ENCODE measurements at regions not wholly inside any gene's neighbourhood (a gene's known extent, or its start where the extent isn't known, plus 50 kb on each side); places are given as distances from the start of the nearest gene placed in this dataset.

- Histone ChIP-seq H3K27ac (no peak overlapping the region), H3K4me3 (no peak overlapping the region), H3K4me1 (no peaks in the 10 kb centered on the region), H3K27me3 (no peaks in the 10 kb centered on the region), H3K9me3 (no peaks in the 10 kb centered on the region), H3K36me3 (replicated peaks in 1 of 2; ENCODE audit: insufficient read depth in 1 of 2, low read depth in 2 of 2) (no peaks in the 10 kb centered on the region)
- no peak for ATAC-seq
- no peak for TF ChIP-seq POLR2A (IDR thresholded peaks at IDR 0.05)
- TF ChIP-seq, protein P1, sequence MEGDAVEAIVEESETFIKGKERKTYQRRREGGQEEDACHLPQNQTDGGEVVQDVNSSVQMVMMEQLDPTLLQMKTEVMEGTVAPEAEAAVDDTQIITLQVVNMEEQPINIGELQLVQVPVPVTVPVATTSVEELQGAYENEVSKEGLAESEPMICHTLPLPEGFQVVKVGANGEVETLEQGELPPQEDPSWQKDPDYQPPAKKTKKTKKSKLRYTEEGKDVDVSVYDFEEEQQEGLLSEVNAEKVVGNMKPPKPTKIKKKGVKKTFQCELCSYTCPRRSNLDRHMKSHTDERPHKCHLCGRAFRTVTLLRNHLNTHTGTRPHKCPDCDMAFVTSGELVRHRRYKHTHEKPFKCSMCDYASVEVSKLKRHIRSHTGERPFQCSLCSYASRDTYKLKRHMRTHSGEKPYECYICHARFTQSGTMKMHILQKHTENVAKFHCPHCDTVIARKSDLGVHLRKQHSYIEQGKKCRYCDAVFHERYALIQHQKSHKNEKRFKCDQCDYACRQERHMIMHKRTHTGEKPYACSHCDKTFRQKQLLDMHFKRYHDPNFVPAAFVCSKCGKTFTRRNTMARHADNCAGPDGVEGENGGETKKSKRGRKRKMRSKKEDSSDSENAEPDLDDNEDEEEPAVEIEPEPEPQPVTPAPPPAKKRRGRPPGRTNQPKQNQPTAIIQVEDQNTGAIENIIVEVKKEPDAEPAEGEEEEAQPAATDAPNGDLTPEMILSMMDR (IDR thresholded peaks at IDR 0.05), result no peak
- intact Hi-C loops (cut with DNase I), result no loop called here
- no peak for DNase-seq
Observed at GRCh38 chr3:163266731-163267130, 1770.1 kb downstream of the OTOL1 start.

DNA sequence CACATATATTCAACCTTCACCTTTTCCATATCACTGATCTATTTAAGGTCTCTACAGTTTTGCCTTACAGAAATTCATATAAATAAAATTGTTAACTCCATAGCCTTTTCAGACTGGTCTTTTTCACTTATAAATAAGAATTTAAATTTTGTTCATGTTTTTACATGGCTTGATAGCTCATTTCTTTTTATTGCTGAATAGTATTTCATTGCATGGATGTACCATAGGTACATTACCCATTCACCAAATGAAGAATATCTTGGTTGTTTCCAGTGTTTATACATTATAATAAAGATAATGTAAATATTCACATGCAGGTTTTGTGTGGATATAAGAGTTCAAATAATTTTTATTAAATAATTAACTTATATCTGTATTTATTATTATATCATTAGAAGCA lies 1765.0 kb downstream of the OTOL1 start:
- intact Hi-C loops (cut with DNase I), result no loop called here
- H3K9me3 ChIP-seq, result no peaks in the 10 kb centered on the region
- no peak overlapping the region for H3K27ac ChIP-seq
- ATAC-seq (no peak), DNase-seq (no peak)
- H3K4me1 ChIP-seq, result no peaks in the 10 kb centered on the region
- no peaks in the 10 kb centered on the region for H3K36me3 ChIP-seq (replicated peaks in 1 of 2; ENCODE audit: insufficient read depth in 1 of 2, low read depth in 2 of 2)
- TF ChIP-seq POLR2A (IDR thresholded peaks at IDR 0.05), result no peak
- TF ChIP-seq, protein P1 (IDR thresholded peaks at IDR 0.05), result no peak
- no peak overlapping the region for H3K4me3 ChIP-seq
- no peaks in the 10 kb centered on the region for H3K27me3 ChIP-seq

- no peak for ATAC-seq
- TF ChIP-seq, protein P1 (IDR thresholded peaks at IDR 0.05), result no peak
- TF ChIP-seq POLR2A (IDR thresholded peaks at IDR 0.05), result no peak
- intact Hi-C loops (cut with DNase I), result no loop called here
- H3K9me3 ChIP-seq, result no peaks in the 10 kb centered on the region
- no peak for DNase-seq
- H3K36me3 ChIP-seq (replicated peaks in 1 of 2; ENCODE audit: insufficient read depth in 1 of 2, low read depth in 2 of 2), result no peaks in the 10 kb centered on the region
- H3K27me3 ChIP-seq, result no peaks in the 10 kb centered on the region
- H3K4me3 ChIP-seq, result no peak overlapping the region
- no peak overlapping the region for H3K27ac ChIP-seq
- 43 to 53% methylated on average over 2 of the region's 2 CpGs for WGBS, 2 donors
- H3K4me1 ChIP-seq, result no peaks in the 10 kb centered on the region
Observed at GRCh38 chr3:163261056-163261455, 1764.4 kb downstream of the OTOL1 start.

- WGBS, 2 donors, result 75 to 87% methylated on average over 2 of the region's 2 CpGs
- Histone ChIP-seq H3K27ac (no peak overlapping the region), H3K9me3 (no peaks in the 10 kb centered on the region), H3K4me1 (no peaks in the 10 kb centered on the region), H3K27me3 (no peaks in the 10 kb centered on the region), H3K4me3 (no peak overlapping the region), H3K36me3 (replicated peaks in 1 of 2; ENCODE audit: insufficient read depth in 1 of 2, low read depth in 2 of 2) (no peaks in the 10 kb centered on the region)
- no peak for TF ChIP-seq POLR2A (IDR thresholded peaks at IDR 0.05)
- TF ChIP-seq, protein P1 (IDR thresholded peaks at IDR 0.05), result no peak
- DNase-seq (no peak), ATAC-seq (no peak)
- intact Hi-C loops (cut with DNase I), result no loop called here
Observed at GRCh38 chr3:163218336-163218735, 1721.7 kb downstream of the OTOL1 start.

GRCh38 chr3:163213838-163214237 lies 1717.2 kb downstream of the OTOL1 start:
- DNase-seq, result no peak
- ATAC-seq, result no peak
- Histone ChIP-seq H3K27ac (no peak overlapping the region), H3K9me3 (no peaks in the 10 kb centered on the region), H3K4me1 (no peaks in the 10 kb centered on the region), H3K4me3 (no peak overlapping the region), H3K27me3 (no peaks in the 10 kb centered on the region), H3K36me3 (replicated peaks in 1 of 2; ENCODE audit: insufficient read depth in 1 of 2, low read depth in 2 of 2) (no peaks in the 10 kb centered on the region)
- intact Hi-C loops (cut with DNase I), result no loop called here
- WGBS, 2 donors, result 50 to 83% methylated on average over 1 of the region's 1 CpG
- no peak for TF ChIP-seq POLR2A (IDR thresholded peaks at IDR 0.05)
- TF ChIP-seq, protein P1 (IDR thresholded peaks at IDR 0.05), result no peak
